ENCODE measurements at regions not wholly inside any gene's neighbourhood (a gene's known extent, or its start where the extent isn't known, plus 50 kb on each side); places are given as distances from the start of the nearest gene placed in this dataset.

DNA sequence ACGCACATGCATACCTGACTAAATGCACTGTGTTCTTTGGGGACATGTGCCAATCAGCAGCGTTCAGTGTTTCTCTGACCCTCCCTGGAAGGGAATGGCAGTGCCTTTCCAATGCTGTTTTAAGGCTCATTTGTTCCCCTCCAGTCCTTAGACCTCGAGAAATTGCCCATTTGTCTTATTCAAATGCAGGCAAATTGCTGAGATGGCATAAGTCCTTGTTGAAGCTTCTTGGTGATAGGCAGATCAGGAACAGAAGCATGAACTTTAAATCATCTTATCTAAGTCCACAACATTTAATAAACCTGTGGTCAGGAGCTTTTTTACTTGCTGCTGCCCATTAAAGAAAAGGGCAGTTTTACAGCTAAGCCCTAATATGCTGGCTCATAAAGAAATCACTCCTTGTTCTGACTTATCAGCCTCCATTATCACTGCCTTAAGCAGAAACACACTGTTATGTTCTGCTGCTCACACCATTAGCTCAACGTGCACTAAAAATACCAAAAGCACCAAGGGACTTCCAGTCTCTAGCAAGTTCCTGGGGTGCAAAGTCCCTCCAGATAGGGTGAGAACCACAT lies 112.9 kb upstream of the LRFN2 start:
- DNase-seq = no peak
- Histone ChIP-seq H3K27me3 (no peaks in the 10 kb centered on the region), H3K4me3 (no peak overlapping the region), H3K36me3 (no peaks in the 10 kb centered on the region), H3K27ac (no peak overlapping the region), H3K9me3 (no peaks in the 10 kb centered on the region), H3K4me1 (no peaks in the 10 kb centered on the region)
- no peak for FAIRE-seq
- TF ChIP-seq, protein P1, sequence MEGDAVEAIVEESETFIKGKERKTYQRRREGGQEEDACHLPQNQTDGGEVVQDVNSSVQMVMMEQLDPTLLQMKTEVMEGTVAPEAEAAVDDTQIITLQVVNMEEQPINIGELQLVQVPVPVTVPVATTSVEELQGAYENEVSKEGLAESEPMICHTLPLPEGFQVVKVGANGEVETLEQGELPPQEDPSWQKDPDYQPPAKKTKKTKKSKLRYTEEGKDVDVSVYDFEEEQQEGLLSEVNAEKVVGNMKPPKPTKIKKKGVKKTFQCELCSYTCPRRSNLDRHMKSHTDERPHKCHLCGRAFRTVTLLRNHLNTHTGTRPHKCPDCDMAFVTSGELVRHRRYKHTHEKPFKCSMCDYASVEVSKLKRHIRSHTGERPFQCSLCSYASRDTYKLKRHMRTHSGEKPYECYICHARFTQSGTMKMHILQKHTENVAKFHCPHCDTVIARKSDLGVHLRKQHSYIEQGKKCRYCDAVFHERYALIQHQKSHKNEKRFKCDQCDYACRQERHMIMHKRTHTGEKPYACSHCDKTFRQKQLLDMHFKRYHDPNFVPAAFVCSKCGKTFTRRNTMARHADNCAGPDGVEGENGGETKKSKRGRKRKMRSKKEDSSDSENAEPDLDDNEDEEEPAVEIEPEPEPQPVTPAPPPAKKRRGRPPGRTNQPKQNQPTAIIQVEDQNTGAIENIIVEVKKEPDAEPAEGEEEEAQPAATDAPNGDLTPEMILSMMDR (IDR thresholded peaks at IDR 0.05) = no peak
- 36 to 41% methylated on average over 4 of the region's 4 CpGs for WGBS, 2 donors
- intact Hi-C loops (cut with DNase I) = no loop called here
- ATAC-seq = no peak

DNA sequence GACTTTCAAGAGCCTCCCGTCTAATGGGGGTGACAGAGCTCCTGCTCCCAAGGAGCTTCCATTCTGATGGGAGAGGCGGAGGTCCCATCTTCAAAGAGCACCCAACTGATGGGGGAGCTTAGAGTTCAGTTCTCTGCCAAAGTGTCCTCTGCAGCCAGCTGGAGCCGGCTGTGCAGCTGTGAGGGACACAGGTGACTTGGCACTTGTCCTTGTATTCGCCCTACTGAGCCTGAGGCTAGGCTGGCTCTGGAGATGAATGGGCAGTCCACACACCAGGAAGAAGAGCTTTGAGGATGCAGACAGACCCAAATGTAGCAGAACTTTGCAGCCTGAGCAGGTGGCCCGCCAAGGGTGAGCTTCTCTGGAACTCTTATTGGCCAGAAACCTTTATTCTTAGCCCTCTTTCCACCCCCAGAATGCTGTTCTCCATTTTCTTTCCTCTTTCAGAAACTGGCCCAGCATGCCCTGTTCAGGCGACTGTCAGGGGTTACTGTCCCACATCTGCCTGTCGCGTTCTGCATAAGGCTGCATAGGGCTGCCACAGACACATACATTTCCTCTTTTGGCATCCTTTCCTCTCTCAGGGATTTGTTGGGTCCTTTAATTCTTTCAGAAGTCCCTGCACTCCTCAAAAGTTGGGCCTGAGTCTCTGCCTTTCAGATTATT lies 108.7 kb upstream of the LRFN2 start:
- WGBS, 2 donors = 67% methylated on average over 8 of the region's 8 CpGs
- H3K27me3 ChIP-seq = no peaks in the 10 kb centered on the region

DNA sequence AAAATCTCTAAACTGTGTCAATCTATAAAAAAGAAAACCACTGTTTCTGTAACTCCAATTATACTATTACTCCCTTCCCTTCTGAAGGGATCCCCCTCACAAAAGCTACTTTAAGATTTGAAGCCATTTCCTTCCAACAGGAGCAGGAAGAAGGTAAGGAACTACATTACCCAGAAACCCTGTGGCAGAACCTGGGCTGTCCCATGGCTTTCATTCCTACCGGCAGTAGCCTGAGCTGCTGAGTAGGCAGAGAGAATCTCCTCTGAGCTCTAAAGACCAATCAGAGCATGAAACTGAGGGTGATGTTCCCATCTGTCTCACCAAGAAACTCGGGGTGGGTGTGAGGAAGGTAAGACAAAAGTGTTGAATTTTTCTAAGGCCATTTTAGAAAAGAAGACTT lies 108.0 kb upstream of the LRFN2 start:
- TF ChIP-seq, protein P1 (IDR thresholded peaks at IDR 0.05) = no peak
- H3K4me1 ChIP-seq = no peaks in the 10 kb centered on the region
- H3K4me3 ChIP-seq = no peak overlapping the region
- no peaks in the 10 kb centered on the region for H3K9me3 ChIP-seq
- intact Hi-C loops (cut with DNase I) = no loop called here
- peak in 1 of 6 donors; percentile 24 for DNase-seq
- WGBS, 2 donors = 28 to 36% methylated on average over 2 of the region's 2 CpGs
- no peaks in the 10 kb centered on the region for H3K36me3 ChIP-seq
- no peaks in the 10 kb centered on the region for H3K27me3 ChIP-seq
- H3K27ac ChIP-seq = no peak overlapping the region
- FAIRE-seq = no peak
- peak; percentile 56 to 83 (median 76) for ATAC-seq

More for the DNA sequence above, 108.7 kb upstream of the LRFN2 start:
- Histone ChIP-seq H3K36me3 (no peaks in the 10 kb centered on the region), H3K27ac (no peak overlapping the region), H3K4me3 (no peak overlapping the region), H3K9me3 (no peaks in the 10 kb centered on the region), H3K4me1 (no peaks in the 10 kb centered on the region)
- TF ChIP-seq, protein P1 (IDR thresholded peaks at IDR 0.05) = no peak
- intact Hi-C loops (cut with DNase I) = no loop called here
- DNase-seq (peak in 1 of 6 donors; percentile 24), ATAC-seq (peak in 3 of 4 donors; percentile 54 to 73 (median 57)), FAIRE-seq (no peak)

DNA sequence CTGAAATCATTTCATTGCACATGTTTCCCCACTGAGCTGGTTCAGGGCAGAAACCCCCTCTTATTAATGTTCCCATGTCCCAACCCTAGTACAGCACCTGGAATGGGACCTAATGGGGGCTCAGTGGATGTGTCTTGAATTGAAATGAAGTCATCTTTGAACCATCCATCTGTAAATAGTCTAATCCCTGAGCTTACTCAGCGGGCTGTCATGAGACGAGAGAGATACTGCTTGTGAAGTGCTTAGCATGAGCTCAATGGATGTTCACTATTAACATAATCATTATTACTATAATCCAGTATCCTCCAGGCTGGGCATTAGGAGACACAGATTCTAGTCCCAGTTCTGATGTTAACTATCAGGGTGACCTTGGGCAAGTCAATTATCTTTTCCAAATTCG lies 106.6 kb upstream of the LRFN2 start:
- intact Hi-C loops (cut with DNase I) = no loop called here
- no peak overlapping the region for H3K4me3 ChIP-seq
- H3K36me3 ChIP-seq = no peaks in the 10 kb centered on the region
- no peaks in the 10 kb centered on the region for H3K27me3 ChIP-seq
- ATAC-seq (no peak), DNase-seq (no peak), FAIRE-seq (no peak)
- no peaks in the 10 kb centered on the region for H3K9me3 ChIP-seq
- H3K27ac ChIP-seq = no peak overlapping the region
- 82 to 83% methylated on average over 3 of the region's 3 CpGs for WGBS, 2 donors
- H3K4me1 ChIP-seq = no peaks in the 10 kb centered on the region
- TF ChIP-seq, protein P1 (IDR thresholded peaks at IDR 0.05) = no peak

DNA sequence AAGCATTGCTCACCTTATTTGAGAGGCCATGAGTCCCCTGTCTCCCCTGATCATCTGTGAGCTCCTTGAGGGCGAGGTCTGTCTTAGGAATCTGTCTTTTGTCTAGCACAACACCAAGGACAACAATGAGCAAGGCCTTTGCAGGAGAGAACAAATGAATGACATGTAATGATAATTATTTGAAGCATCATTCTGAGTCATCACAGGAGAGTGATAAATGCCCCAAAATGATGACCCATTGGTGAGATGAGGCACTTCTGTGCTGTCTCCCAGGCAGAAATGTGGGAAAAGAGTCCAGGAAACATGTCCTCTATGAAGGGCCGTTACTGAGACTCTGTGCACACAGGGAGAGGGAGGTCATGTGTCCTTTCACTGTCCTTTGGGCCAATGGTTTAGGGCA lies 105.2 kb upstream of the LRFN2 start:
- DNase-seq (no peak), ATAC-seq (no peak), FAIRE-seq (no peak)
- intact Hi-C loops (cut with DNase I) = no loop called here
- no peak overlapping the region for H3K4me3 ChIP-seq
- no peaks in the 10 kb centered on the region for H3K36me3 ChIP-seq
- no peaks in the 10 kb centered on the region for H3K9me3 ChIP-seq
- TF ChIP-seq, protein P1 (IDR thresholded peaks at IDR 0.05) = no peak
- WGBS, 2 donors = 69 to 80% methylated on average over 2 of the region's 2 CpGs
- no peak overlapping the region for H3K27ac ChIP-seq
- H3K4me1 ChIP-seq = no peaks in the 10 kb centered on the region
- H3K27me3 ChIP-seq = no peaks in the 10 kb centered on the region

Data from pancreas (tissue), 10 donors.